ENCODE measurements at regions not wholly inside any gene's neighbourhood (a gene's known extent, or its start where the extent isn't known, plus 50 kb on each side); places are given as distances from the start of the nearest gene placed in this dataset.
"Not testable (repeated sequence)": the region's sequence is repeated elsewhere in the genome, so short reads cannot be mapped to it uniquely, and the experiment has no call there.

- Histone ChIP-seq H3K27ac (no peak overlapping the region), H3K9me3 (no peaks in the 10 kb centered on the region), H3K4me3 (no peak overlapping the region), H3K36me3 (no peaks in the 10 kb centered on the region), H3K4me1 (no peaks in the 10 kb centered on the region), H3K27me3 (no peaks in the 10 kb centered on the region)
- no peak for DNase-seq
- in situ Hi-C loops (cut with MboI; ENCODE audit: low pct_ligation_motif_present in 1 of 4, low pct_unique_long_range_greater_than_20kb in 1 of 4, low sequenced_read_pairs in 3 of 4): no loop called here
- WGBS, 2 donors (ENCODE audit: low coverage in 1 of 2): 79 to 93% methylated on average over 2 to 4 of the region's 4 CpGs
- intact Hi-C loops (cut with DNase I; ENCODE audit: low total_unique reads): no loop called here
- TF ChIP-seq EP300 (IDR thresholded peaks at IDR 0.05; ENCODE audit: low read depth): no peak
- TF ChIP-seq, protein P1, sequence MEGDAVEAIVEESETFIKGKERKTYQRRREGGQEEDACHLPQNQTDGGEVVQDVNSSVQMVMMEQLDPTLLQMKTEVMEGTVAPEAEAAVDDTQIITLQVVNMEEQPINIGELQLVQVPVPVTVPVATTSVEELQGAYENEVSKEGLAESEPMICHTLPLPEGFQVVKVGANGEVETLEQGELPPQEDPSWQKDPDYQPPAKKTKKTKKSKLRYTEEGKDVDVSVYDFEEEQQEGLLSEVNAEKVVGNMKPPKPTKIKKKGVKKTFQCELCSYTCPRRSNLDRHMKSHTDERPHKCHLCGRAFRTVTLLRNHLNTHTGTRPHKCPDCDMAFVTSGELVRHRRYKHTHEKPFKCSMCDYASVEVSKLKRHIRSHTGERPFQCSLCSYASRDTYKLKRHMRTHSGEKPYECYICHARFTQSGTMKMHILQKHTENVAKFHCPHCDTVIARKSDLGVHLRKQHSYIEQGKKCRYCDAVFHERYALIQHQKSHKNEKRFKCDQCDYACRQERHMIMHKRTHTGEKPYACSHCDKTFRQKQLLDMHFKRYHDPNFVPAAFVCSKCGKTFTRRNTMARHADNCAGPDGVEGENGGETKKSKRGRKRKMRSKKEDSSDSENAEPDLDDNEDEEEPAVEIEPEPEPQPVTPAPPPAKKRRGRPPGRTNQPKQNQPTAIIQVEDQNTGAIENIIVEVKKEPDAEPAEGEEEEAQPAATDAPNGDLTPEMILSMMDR (IDR thresholded peaks at IDR 0.05): no peak
- TF ChIP-seq POLR2A (IDR thresholded peaks at IDR 0.05): no peak
- TF ChIP-seq POLR2AphosphoS5 (IDR thresholded peaks at IDR 0.05): no peak
These were observed 214.8 kb upstream of the UBL3 start for GRCh38 chr13:30065181-30065580.

DNA sequence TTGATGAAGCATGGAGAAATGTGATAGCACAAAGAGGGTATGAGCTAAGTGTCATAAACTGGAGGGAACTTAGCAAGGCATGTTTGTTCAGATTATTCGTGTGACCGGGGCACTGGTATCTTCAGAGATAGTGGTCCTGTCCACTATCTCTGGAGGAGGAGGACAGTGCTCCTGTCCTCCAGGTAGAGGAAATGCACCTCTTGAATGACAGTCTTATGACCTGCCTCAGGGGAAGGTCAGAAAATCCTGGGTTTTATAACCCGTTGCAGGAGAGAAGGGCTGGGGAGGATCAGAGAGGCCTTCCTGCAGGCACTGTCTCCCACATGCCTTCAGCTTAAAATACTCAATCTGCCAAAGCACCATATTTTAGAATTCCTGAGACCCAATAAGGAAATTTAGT is 213.5 kb upstream of the UBL3 start:
- WGBS, 2 donors (ENCODE audit: low coverage in 1 of 2): 86 to 93% methylated on average over 2 to 3 of the region's 3 CpGs
- DNase-seq: no peak
- no peak for TF ChIP-seq POLR2AphosphoS5 (IDR thresholded peaks at IDR 0.05)
- TF ChIP-seq POLR2A (IDR thresholded peaks at IDR 0.05): no peak
- Histone ChIP-seq H3K4me3 (no peak overlapping the region), H3K27me3 (no peaks in the 10 kb centered on the region), H3K4me1 (no peaks in the 10 kb centered on the region), H3K9me3 (no peaks in the 10 kb centered on the region), H3K36me3 (no peaks in the 10 kb centered on the region), H3K27ac (no peak overlapping the region)
- intact Hi-C loops (cut with DNase I; ENCODE audit: low total_unique reads) (no loop called here), in situ Hi-C loops (cut with MboI; ENCODE audit: low pct_ligation_motif_present in 1 of 4, low pct_unique_long_range_greater_than_20kb in 1 of 4, low sequenced_read_pairs in 3 of 4) (no loop called here)

DNA sequence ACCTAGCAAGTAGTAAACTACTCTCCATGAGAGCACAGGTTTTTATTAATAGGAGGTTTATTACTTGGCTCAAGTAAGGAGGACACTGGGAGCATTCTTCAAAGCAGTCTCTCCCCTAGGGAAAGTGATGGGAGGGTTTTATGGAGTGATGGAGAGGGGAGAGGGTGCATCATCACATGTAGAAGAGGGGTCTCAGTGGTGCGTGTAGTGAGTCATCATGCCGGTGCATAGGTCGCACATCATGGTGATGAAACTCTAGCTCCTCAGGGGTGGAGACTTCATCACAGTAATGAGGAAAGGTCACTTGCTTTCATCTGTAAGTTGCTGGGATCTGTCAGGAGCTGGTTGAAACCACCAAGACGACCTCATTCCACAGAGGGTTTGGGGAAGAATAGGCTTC is 210.8 kb upstream of the UBL3 start:
- no peak overlapping the region for H3K27ac ChIP-seq
- H3K27me3 ChIP-seq: no peaks in the 10 kb centered on the region
- no peaks in the 10 kb centered on the region for H3K9me3 ChIP-seq
- DNase-seq: no peak
- in situ Hi-C loops (cut with MboI; ENCODE audit: low pct_ligation_motif_present in 1 of 4, low pct_unique_long_range_greater_than_20kb in 1 of 4, low sequenced_read_pairs in 3 of 4) (no loop called here), intact Hi-C loops (cut with DNase I; ENCODE audit: low total_unique reads) (no loop called here)
- TF ChIP-seq, protein P1 (IDR thresholded peaks at IDR 0.05): no peak
- TF ChIP-seq EP300 (IDR thresholded peaks at IDR 0.05; ENCODE audit: low read depth) (no peak), POLR2AphosphoS5 (IDR thresholded peaks at IDR 0.05) (no peak), POLR2A (IDR thresholded peaks at IDR 0.05) (no peak)
- H3K36me3 ChIP-seq: no peaks in the 10 kb centered on the region
- no peak overlapping the region for H3K4me3 ChIP-seq
- H3K4me1 ChIP-seq: no peaks in the 10 kb centered on the region
- WGBS, 2 donors (ENCODE audit: low coverage in 1 of 2): 40 to 72% methylated on average over 1 to 4 of the region's 4 CpGs

GRCh38 chr13:30058429-30058828 is 208.0 kb upstream of the UBL3 start:
- WGBS, 2 donors (ENCODE audit: low coverage in 1 of 2): 75 to 86% methylated on average over 3 of the region's 3 CpGs
- intact Hi-C loops (cut with DNase I; ENCODE audit: low total_unique reads): no loop called here
- TF ChIP-seq POLR2A (IDR thresholded peaks at IDR 0.05) (no peak), EP300 (IDR thresholded peaks at IDR 0.05; ENCODE audit: low read depth) (no peak), POLR2AphosphoS5 (IDR thresholded peaks at IDR 0.05) (no peak)
- TF ChIP-seq, protein P1 (IDR thresholded peaks at IDR 0.05): no peak
- H3K27me3 ChIP-seq: peaks cover 6% of the 10 kb centered on the region
- H3K27ac ChIP-seq: no peak overlapping the region
- DNase-seq: no peak
- H3K4me1 ChIP-seq: no peaks in the 10 kb centered on the region
- H3K36me3 ChIP-seq: no peaks in the 10 kb centered on the region
- H3K9me3 ChIP-seq: no peaks in the 10 kb centered on the region
- in situ Hi-C loops (cut with MboI; ENCODE audit: low pct_ligation_motif_present in 1 of 4, low pct_unique_long_range_greater_than_20kb in 1 of 4, low sequenced_read_pairs in 3 of 4): no loop called here
- H3K4me3 ChIP-seq: no peak overlapping the region

GRCh38 chr13:30054546-30054945 is 204.1 kb upstream of the UBL3 start:
- in situ Hi-C loops (cut with MboI; ENCODE audit: low pct_ligation_motif_present in 1 of 4, low pct_unique_long_range_greater_than_20kb in 1 of 4, low sequenced_read_pairs in 3 of 4); intact Hi-C loops (cut with DNase I; ENCODE audit: low total_unique reads): not testable (repeated sequence)

More at GRCh38 chr13:30054546-30054945, 204.1 kb upstream of the UBL3 start:
- H3K27ac ChIP-seq, DNase-seq, H3K4me3 ChIP-seq, H3K4me1 ChIP-seq, H3K36me3 ChIP-seq, H3K27me3 ChIP-seq, H3K9me3 ChIP-seq: not testable (repeated sequence)
- WGBS, 2 donors (ENCODE audit: low coverage in 1 of 2): 69 to 86% methylated on average over 3 to 5 of the region's 5 CpGs

Measured in transverse colon (tissue), 4 donors.